ENCODE measurements at regions not wholly inside any gene's neighbourhood (a gene's known extent, or its start where the extent isn't known, plus 50 kb on each side); places are given as distances from the start of the nearest gene placed in this dataset.

- TF ChIP-seq REST (IDR thresholded peaks at IDR 0.05; ENCODE audit: insufficient read depth in 1 of 2, low read depth in 2 of 2, low read length in 2 of 2), result no peak
- TF ChIP-seq TAF1 (IDR thresholded peaks at IDR 0.05; ENCODE audit: borderline replicate concordance, insufficient read depth, low read length), result no peak
- no peak for TF ChIP-seq SIN3A (IDR thresholded peaks at IDR 0.05; ENCODE audit: borderline replicate concordance, insufficient read depth, low read length)
- TF ChIP-seq FOXP2 (optimal IDR thresholded peaks at IDR 0.05; ENCODE audit: borderline replicate concordance, extremely low read depth, extremely low read length, insufficient read depth), result no peak
- no peak for TF ChIP-seq POLR2AphosphoS5 (IDR thresholded peaks at IDR 0.05; ENCODE audit: low read depth, low read length)
Observed at GRCh38 chrX:9315086-9315485, 149.8 kb upstream of the TBL1X start.

GRCh38 chrX:9316096-9316495, 148.8 kb upstream of the TBL1X start:
- TF ChIP-seq REST (IDR thresholded peaks at IDR 0.05; ENCODE audit: insufficient read depth in 1 of 2, low read depth in 2 of 2, low read length in 2 of 2) (no peak), SIN3A (IDR thresholded peaks at IDR 0.05; ENCODE audit: borderline replicate concordance, insufficient read depth, low read length) (no peak), FOXP2 (optimal IDR thresholded peaks at IDR 0.05; ENCODE audit: borderline replicate concordance, extremely low read depth, extremely low read length, insufficient read depth) (no peak), POLR2AphosphoS5 (IDR thresholded peaks at IDR 0.05; ENCODE audit: low read depth, low read length) (no peak), TAF1 (IDR thresholded peaks at IDR 0.05; ENCODE audit: borderline replicate concordance, insufficient read depth, low read length) (no peak)

- TF ChIP-seq FOXP2 (optimal IDR thresholded peaks at IDR 0.05; ENCODE audit: borderline replicate concordance, extremely low read depth, extremely low read length, insufficient read depth) (no peak), TAF1 (IDR thresholded peaks at IDR 0.05; ENCODE audit: borderline replicate concordance, insufficient read depth, low read length) (no peak), POLR2AphosphoS5 (IDR thresholded peaks at IDR 0.05; ENCODE audit: low read depth, low read length) (no peak), REST (IDR thresholded peaks at IDR 0.05; ENCODE audit: insufficient read depth in 1 of 2, low read depth in 2 of 2, low read length in 2 of 2) (no peak), SIN3A (IDR thresholded peaks at IDR 0.05; ENCODE audit: borderline replicate concordance, insufficient read depth, low read length) (no peak)
Observed at GRCh38 chrX:9317176-9317575, 147.7 kb upstream of the TBL1X start.

- TF ChIP-seq TAF1 (IDR thresholded peaks at IDR 0.05; ENCODE audit: borderline replicate concordance, insufficient read depth, low read length) (no peak), SIN3A (IDR thresholded peaks at IDR 0.05; ENCODE audit: borderline replicate concordance, insufficient read depth, low read length) (no peak), POLR2AphosphoS5 (IDR thresholded peaks at IDR 0.05; ENCODE audit: low read depth, low read length) (no peak), REST (IDR thresholded peaks at IDR 0.05; ENCODE audit: insufficient read depth in 1 of 2, low read depth in 2 of 2, low read length in 2 of 2) (no peak), FOXP2 (optimal IDR thresholded peaks at IDR 0.05; ENCODE audit: borderline replicate concordance, extremely low read depth, extremely low read length, insufficient read depth) (no peak)
Observed at GRCh38 chrX:9318213-9318612, 146.6 kb upstream of the TBL1X start.

- TF ChIP-seq REST (IDR thresholded peaks at IDR 0.05; ENCODE audit: insufficient read depth in 1 of 2, low read depth in 2 of 2, low read length in 2 of 2) (no peak), FOXP2 (optimal IDR thresholded peaks at IDR 0.05; ENCODE audit: borderline replicate concordance, extremely low read depth, extremely low read length, insufficient read depth) (no peak), SIN3A (IDR thresholded peaks at IDR 0.05; ENCODE audit: borderline replicate concordance, insufficient read depth, low read length) (no peak), TAF1 (IDR thresholded peaks at IDR 0.05; ENCODE audit: borderline replicate concordance, insufficient read depth, low read length) (no peak), POLR2AphosphoS5 (IDR thresholded peaks at IDR 0.05; ENCODE audit: low read depth, low read length) (no peak)
Observed at GRCh38 chrX:9318766-9319165, 146.1 kb upstream of the TBL1X start.
